ENCODE measurements at regions not wholly inside any gene's neighbourhood (a gene's known extent, or its start where the extent isn't known, plus 50 kb on each side); places are given as distances from the start of the nearest gene placed in this dataset.

DNA sequence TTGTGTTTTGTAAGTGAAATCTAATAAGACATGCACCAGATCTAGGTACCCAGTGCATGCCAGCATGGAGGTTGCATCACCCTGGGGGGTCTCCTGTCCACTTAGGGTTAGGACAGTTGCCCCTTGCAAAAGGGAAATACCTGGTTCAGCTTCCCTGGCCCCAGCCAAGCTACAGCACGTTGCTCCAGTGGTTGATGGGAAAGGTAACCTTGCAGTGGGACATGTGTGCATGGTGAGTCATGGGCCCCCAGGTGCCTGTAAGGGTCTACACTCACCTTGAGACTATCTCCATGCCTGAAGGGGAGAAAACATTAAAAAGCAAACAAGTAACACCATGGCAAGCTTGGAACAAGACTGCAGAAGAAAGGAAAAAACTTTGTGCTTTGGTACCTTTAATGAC lies 143.9 kb downstream of the LSM5 start:
- DNase-seq = no peak

DNA sequence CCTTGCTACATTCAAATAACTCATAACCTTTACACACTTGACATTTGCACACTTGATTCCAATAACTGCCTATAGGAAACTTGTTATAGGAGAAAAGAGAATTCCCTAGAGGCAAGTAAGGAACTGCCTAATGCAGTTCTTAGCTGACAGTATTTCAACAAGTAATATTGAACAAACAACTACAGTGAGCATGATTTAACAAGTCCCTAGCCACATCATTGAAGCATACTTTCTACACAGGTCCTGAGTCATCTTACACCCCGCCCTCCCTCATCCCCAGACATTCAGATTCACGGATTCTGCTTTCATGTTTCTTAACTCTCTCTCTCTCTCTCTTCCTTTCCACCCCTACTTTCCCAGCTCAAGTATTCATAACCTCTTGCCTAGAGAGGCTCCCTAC lies 153.5 kb downstream of the LSM5 start:
- DNase-seq = no peak

- DNase-seq = no peak
Measured at GRCh38 chr7:32335107-32335506, 155.1 kb downstream of the LSM5 start.

DNA sequence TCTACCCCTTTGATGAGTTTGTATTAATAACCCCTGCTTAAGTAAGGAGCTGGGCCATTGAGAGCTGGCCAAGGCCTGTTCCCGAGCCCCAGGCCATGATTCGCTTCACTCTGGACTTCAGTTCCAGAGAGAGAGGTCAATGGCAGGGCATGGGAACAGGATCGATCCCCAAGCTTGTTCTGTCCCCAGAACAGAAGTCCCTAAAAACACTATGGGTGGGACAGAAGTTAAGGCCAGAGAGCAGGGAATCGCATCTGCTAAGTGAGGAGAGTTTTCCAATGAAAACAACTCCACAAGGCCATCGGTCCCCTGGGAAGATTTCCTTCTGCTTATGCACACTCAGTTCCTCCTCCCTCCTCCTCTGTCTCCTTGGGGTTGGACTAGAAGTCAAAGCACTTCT lies 159.6 kb downstream of the LSM5 start:
- no peak for DNase-seq

DNA sequence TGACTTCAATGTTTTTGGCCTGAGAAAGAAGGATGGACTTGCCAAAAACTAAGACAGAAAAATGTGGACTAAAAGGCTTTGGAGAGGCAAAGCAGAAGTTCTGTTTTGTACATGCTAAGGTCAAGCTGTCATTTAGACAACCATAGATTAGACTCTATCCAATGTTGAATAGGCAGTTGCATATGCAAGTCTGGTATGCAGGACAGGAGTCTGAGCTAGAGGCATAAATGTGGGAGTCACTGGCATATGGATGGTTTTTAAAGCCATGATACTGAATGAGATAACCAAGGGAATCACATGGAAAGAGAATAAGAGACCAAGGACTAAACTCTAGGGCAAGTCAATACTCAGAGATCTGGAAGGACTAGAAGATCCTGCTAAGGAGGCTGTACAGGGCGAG lies 164.1 kb downstream of the LSM5 start:
- DNase-seq = no peak

GRCh38 chr7:32323712-32324111 lies 166.5 kb downstream of the LSM5 start:
- no peak for DNase-seq

DNA sequence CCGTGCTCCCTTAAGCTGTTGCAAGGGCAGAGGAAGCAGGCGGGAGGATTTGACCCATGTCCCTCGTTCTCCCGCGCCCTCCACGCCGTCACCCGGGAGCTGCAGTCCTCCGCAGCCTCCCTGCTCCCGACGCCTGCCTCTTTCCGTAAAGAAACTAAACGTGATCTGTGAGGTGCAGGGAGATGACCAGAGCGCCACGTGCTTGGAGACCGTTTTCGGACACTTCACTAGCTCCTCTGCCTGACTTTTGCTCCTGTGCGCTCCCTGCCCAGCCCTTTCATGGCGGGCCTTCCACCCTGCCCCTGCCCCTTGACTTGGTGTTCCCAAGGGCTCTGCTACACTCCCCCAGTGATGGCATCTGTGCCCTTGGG lies 171.2 kb downstream of the LSM5 start:
- DNase-seq = no peak

- peak; percentile 14 for DNase-seq
Measured at GRCh38 chr7:32318300-32319011, 171.7 kb downstream of the LSM5 start.

DNA sequence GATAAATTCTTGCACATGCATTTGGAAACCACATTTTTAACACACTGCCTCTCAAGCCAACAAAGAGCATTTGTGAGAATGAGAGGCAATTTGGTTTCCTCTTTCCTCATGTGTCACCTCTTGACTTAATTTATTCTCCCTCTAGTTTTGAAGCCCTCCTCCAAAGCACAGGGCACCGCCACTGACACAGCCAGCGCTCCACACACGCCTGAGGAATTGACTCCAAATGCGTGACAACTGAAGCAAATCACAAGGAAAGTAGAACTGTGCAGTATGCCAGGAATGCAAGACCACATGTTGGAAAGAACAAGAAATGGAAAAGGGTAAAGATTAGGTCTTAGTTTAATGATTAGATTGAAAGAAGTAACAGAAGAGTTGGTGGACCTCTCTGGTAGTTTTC lies 173.3 kb downstream of the LSM5 start:
- DNase-seq = no peak

- no peak for DNase-seq
Measured at GRCh38 chr7:32314761-32315160, 175.4 kb downstream of the LSM5 start.

- DNase-seq = no peak
Measured at GRCh38 chr7:32301427-32301826, 188.8 kb downstream of the LSM5 start.

DNA sequence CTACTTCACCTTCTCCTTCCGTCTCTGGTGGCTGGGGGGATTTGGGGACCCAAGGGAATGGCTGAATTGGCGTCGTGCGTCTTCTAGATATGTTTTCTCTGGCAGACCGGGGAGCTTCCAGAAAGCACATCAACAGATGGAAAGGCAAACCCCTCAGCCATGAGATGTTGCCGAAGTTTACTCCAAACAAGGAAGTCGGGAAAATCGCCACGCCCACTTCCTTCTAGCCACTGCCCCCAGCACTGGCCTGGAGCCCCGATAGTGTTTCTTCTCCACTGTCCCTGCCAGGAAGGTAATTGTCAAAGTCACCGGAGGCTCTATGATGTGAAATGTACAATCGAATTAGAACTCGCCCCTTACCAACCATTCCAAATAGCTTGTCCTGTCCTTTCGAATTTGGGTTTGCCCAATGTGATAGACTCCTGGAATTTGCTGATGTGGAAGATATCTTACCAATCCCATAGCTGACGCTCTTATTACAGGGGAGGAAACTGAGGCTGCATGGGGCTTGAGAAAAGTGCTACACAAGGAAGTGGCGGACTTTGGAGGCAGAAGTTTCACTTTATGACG lies 191.0 kb downstream of the LSM5 start:
- no peak for DNase-seq

- no peak for DNase-seq
Measured at GRCh38 chr7:32298408-32299132, 191.6 kb downstream of the LSM5 start.

- no peak for DNase-seq
Measured at GRCh38 chr7:32293833-32294232, 196.3 kb downstream of the LSM5 start.

- DNase-seq = peak; percentile 20
Measured at GRCh38 chr7:32289651-32290414, 200.3 kb downstream of the LSM5 start.

GRCh38 chr7:32285698-32286097 lies 204.5 kb downstream of the LSM5 start:
- DNase-seq = no peak

DNA sequence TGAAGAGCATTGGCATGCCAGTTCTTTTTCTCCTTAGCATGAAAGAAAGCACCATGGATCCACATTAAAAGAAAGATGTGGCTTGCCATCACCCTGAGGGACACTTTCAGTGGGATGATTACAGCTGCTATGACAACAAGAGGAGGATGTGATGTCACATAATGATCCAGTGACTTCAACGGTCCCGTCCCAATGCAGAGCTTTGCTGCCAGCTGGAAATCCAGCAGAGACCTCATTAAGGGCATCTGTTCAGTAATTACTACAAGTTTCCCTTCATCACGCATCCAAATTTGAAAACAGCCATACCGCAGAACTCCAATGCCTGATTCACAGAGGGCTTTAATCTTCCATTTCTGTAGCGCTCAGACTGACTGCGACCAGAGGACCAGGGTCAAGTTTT lies 206.6 kb downstream of the LSM5 start:
- DNase-seq = no peak

GRCh38 chr7:32279500-32279899 lies 209.3 kb upstream of the PDE1C start:
- no peak for DNase-seq

DNA sequence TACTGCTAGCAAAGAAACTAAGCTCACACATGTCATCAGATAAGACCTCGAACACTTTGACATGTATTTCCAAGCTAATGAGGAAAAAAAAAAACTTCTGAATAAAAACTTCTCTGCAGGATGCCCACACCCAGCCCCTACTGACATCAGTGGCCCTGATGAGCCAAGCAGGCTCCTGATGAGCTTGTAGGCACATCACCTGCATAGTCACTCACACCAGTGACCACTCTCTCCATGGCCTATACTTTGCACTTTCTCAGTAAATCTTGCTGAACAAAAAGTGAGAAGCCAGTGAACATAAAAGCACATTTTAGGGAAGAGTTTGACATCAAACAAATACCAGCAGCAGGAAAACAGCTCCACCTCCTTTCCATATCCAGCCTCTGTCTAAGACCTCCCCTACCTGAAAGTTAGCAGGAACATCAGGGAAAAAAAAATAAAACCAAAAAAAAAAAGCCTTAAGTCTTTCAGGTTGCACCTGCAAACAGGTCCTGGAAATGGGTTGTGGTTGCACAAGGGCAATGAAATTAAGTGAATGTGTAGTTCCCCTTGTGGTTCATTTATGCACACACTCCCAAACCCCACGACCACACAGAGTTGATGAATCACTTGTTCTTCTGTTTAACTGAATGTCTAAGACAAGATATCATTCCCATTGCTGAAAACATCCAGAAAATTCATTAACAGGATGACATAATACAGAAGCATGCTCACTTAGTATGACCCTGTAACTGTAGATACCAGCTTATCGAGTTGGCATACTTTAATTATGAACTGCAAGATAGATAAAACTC lies 205.2 kb upstream of the PDE1C start:
- no peak for DNase-seq

DNA sequence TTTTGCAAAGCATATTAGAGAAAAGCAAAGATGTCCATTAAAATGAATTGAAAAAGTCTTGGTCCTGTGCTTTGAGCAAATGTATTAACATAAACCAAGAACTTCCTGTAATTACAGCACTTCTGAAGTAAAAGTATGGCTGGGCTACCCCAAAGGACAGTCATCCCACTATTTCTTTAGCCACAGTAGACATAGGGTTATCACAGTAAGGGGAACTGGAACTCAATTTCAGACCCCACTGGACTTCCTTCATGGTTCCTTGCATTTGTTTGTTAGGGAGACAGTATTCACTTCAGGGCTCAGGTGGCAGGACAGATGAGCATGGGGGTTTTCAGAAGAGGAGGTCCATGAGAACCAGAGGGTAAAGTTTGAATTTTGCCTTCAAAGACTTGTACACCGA lies 203.1 kb upstream of the PDE1C start:
- DNase-seq = no peak

DNA sequence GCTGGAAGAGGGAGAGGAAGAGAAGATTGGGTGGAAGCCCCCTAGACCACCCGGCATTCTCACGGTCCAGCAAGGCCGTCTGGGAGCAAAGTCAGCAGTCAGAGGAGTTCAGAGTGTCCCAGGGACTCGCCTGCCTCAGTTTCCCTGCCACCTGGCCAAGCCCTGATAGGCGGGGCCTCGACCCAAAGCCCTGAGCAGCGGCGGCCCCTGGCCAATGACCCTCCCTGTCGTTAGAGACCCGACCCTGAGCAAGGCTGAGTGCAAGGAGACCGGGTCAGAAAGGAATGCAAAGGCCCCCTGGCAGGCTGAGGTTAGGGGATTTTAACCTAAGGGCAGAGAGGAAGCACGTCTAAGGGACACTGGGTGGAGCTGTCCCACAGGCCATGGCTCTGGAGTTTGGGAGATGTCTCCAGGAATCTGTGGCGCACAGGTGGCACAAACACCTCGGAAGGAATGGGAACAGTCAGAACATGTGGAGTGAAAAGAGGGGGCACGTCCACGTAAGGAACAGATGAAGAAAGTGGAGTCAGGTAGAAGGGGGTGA lies 196.8 kb upstream of the PDE1C start:
- DNase-seq = no peak

GRCh38 chr7:32264702-32265284 lies 194.6 kb upstream of the PDE1C start:
- no peak for DNase-seq
